ENCODE measurements at regions not wholly inside any gene's neighbourhood (a gene's known extent, or its start where the extent isn't known, plus 50 kb on each side); places are given as distances from the start of the nearest gene placed in this dataset.
A peak's percentile ranks its signal among the peaks of the same experiment; 100 is the strongest.

DNA sequence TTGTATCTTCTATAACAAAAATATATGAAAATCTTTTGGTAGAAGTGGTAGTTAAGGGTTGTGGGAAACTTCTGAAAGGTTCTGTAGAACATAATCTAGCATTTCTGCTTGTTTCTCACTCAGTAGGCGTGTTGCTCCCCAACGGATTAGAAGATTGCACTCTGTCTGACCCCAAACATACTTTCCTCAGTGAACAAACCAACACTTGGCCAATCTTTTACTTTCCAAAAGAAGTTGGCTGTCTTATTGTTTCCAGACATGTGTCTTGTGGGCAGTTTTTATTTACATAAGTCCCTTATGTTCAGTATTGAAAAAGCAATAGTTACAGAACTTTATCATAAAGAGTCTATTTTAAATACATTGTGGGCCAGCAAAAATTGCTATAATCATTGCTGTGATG lies 312.8 kb upstream of the EPHA5 start (continued):
- TF ChIP-seq ZXDC (CRISPR knock-in tag; IDR thresholded peaks at IDR 0.05) (no peak), ZC3H13 (CRISPR knock-in tag; IDR thresholded peaks at IDR 0.05) (no peak)

GRCh38 chr4:65976287-65976686 lies 306.0 kb upstream of the EPHA5 start:
- no peak for TF ChIP-seq ZNF430 (CRISPR knock-in tag; IDR thresholded peaks at IDR 0.05)
- Histone ChIP-seq H3K27ac (ENCODE audit: extremely low read length, insufficient read depth, low read length) (no peak overlapping the region), H3K4me1 (ENCODE audit: insufficient read depth, low read length) (no peaks in the 10 kb centered on the region), H3K36me3 (replicated peaks in 1 of 2; ENCODE audit: control insufficient read depth in 1 of 2, insufficient read depth in 2 of 2, low read length in 2 of 2) (no peaks in the 10 kb centered on the region), H3K9ac (ENCODE audit: insufficient read depth, low read depth, low read length) (no peak overlapping the region), H3K9me3 (ENCODE audit: low read length) (no peaks in the 10 kb centered on the region), H3K4me3 (replicated peaks in 1 of 3; ENCODE audit: insufficient read depth in 1 of 3, low read depth in 2 of 3, low read length in 3 of 3) (no peak overlapping the region), H3K4me2 (ENCODE audit: low read depth, low read length) (no peak overlapping the region), H4K20me1 (ENCODE audit: insufficient read depth, low read length) (no peaks in the 10 kb centered on the region), H3K27me3 (ENCODE audit: control insufficient read depth in 1 of 2, insufficient read depth in 2 of 2, low read length in 2 of 2) (no peaks in the 10 kb centered on the region), H3K79me2 (ENCODE audit: insufficient read depth, low read length) (no peaks in the 10 kb centered on the region), H2AFZ (ENCODE audit: low read length) (no peak overlapping the region)
- WGBS (ENCODE audit: low lambda C conversion rate) = 3% methylated on average over 2 of the region's 2 CpGs
- POLR2A ChIA-PET = no interaction called here
- BruUV-seq (replicated peaks) = no TSS peak
- no peak for FAIRE-seq
- CTCF ChIA-PET (ENCODE audit: low intra/inter-chr PET ratio, low total read pairs) = no interaction called here
- intact Hi-C loops (cut with micrococcal nuclease; ENCODE audit: unreplicated experiment) = no loop called here
- no peak for DNase-seq (ENCODE audit: low spot score)
- ATAC-seq = no peak
- in situ Hi-C loops (cut with HindIII; ENCODE audit: extremely low pct_ligation_motif_present, low pct_unique_long_range_greater_than_20kb) = no loop called here

GRCh38 chr4:65973186-65973585 lies 302.9 kb upstream of the EPHA5 start:
- H3K79me2 ChIP-seq (ENCODE audit: insufficient read depth, low read length) = no peaks in the 10 kb centered on the region
- intact Hi-C loops (cut with micrococcal nuclease; ENCODE audit: unreplicated experiment) = no loop called here
- H3K27ac ChIP-seq (ENCODE audit: extremely low read length, insufficient read depth, low read length) = no peak overlapping the region
- H3K4me1 ChIP-seq (ENCODE audit: insufficient read depth, low read length) = no peaks in the 10 kb centered on the region; the same call in 1 of the 2 replicates
- 0 out of 2 replicates have a peak overlapping the region, but pooled peaks have one; percentile 3 for H3K4me2 ChIP-seq (ENCODE audit: low read depth, low read length)
- WGBS (ENCODE audit: low lambda C conversion rate) = 23% methylated on average over 9 of the region's 9 CpGs
- H2AFZ ChIP-seq (ENCODE audit: low read length) = no peak overlapping the region
- H3K36me3 ChIP-seq (replicated peaks in 1 of 2; ENCODE audit: control insufficient read depth in 1 of 2, insufficient read depth in 2 of 2, low read length in 2 of 2) = no peaks in the 10 kb centered on the region
- no peak for DNase-seq (ENCODE audit: low spot score)
- ATAC-seq = no peak
- no peaks in the 10 kb centered on the region for H3K27me3 ChIP-seq (ENCODE audit: control insufficient read depth in 1 of 2, insufficient read depth in 2 of 2, low read length in 2 of 2)
- no peak for FAIRE-seq
- in situ Hi-C loops (cut with HindIII; ENCODE audit: extremely low pct_ligation_motif_present, low pct_unique_long_range_greater_than_20kb) = no loop called here
- no peaks in the 10 kb centered on the region for H3K9me3 ChIP-seq (ENCODE audit: low read length)
- BruUV-seq (replicated peaks) = no TSS peak
- no peaks in the 10 kb centered on the region for H4K20me1 ChIP-seq (ENCODE audit: insufficient read depth, low read length)
- ChIA-PET CTCF (ENCODE audit: low intra/inter-chr PET ratio, low total read pairs) (no interaction called here), POLR2A (no interaction called here)
- H3K4me3 ChIP-seq (replicated peaks in 1 of 3; ENCODE audit: insufficient read depth in 1 of 3, low read depth in 2 of 3, low read length in 3 of 3) = no peak overlapping the region
- no peak overlapping the region for H3K9ac ChIP-seq (ENCODE audit: insufficient read depth, low read depth, low read length)
- no peak for TF ChIP-seq CENPT (CRISPR knock-in tag; IDR thresholded peaks at IDR 0.05; ENCODE audit: low read depth)
- TF ChIP-seq BCL6 (CRISPR knock-in tag; IDR thresholded peaks at IDR 0.05) = no peak
- TF ChIP-seq, protein P1, sequence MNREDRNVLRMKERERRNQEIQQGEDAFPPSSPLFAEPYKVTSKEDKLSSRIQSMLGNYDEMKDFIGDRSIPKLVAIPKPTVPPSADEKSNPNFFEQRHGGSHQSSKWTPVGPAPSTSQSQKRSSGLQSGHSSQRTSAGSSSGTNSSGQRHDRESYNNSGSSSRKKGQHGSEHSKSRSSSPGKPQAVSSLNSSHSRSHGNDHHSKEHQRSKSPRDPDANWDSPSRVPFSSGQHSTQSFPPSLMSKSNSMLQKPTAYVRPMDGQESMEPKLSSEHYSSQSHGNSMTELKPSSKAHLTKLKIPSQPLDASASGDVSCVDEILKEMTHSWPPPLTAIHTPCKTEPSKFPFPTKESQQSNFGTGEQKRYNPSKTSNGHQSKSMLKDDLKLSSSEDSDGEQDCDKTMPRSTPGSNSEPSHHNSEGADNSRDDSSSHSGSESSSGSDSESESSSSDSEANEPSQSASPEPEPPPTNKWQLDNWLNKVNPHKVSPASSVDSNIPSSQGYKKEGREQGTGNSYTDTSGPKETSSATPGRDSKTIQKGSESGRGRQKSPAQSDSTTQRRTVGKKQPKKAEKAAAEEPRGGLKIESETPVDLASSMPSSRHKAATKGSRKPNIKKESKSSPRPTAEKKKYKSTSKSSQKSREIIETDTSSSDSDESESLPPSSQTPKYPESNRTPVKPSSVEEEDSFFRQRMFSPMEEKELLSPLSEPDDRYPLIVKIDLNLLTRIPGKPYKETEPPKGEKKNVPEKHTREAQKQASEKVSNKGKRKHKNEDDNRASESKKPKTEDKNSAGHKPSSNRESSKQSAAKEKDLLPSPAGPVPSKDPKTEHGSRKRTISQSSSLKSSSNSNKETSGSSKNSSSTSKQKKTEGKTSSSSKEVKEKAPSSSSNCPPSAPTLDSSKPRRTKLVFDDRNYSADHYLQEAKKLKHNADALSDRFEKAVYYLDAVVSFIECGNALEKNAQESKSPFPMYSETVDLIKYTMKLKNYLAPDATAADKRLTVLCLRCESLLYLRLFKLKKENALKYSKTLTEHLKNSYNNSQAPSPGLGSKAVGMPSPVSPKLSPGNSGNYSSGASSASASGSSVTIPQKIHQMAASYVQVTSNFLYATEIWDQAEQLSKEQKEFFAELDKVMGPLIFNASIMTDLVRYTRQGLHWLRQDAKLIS (CRISPR knock-in tag; IDR thresholded peaks at IDR 0.05) = no peak

Measured in HepG2 (cell line).